ENCODE measurements at regions not wholly inside any gene's neighbourhood (a gene's known extent, or its start where the extent isn't known, plus 50 kb on each side); places are given as distances from the start of the nearest gene placed in this dataset.

GRCh38 chr1:200354243-200354642, 55.6 kb downstream of the ZNF281 start:
- no peak for DNase-seq (ENCODE audit: low read depth in 2 of 2)

DNA sequence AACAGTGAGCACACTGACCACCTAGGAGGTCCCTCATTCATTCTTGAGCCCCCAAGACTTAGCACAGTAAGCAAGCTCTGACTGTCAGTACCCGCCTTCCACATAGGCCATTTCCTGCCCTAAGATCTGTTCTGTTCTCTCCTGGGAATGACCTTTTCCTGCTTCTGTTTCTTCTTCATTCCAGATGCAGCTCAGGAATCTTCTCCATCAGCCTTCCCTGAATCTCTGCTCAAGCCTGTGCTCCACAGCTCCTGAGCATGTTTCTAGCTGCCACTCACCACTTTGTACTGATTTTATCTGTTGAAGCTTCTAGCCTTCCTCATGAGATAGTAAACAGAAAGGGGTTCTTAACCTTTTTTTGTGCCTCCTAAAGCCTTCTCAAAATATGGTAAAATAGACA, 56.6 kb downstream of the ZNF281 start:
- no peak for DNase-seq (ENCODE audit: low read depth in 2 of 2)

- no peak for DNase-seq (ENCODE audit: low read depth in 2 of 2)
Measured at GRCh38 chr1:200351826-200352549, 57.8 kb downstream of the ZNF281 start.

GRCh38 chr1:200351425-200351824, 58.4 kb downstream of the ZNF281 start:
- DNase-seq (ENCODE audit: low read depth in 2 of 2) = no peak

DNA sequence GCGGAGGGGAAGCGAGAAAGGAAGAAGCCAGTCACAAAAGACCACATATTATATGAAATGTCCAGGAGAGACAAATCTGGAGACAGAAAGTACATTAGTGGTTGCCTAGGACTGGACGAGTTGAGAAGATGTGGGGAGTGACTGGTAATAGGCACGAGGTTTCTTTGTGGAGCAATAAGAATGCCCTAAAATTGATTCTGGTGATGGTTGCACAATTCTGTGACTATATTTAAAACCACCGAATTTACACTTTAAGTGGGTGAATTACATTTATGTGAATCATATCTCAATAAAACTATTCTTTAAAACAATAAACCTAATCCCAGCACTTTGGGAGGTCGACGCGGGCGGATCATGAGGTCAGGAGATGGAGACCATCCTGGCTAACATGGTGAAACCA, 63.1 kb downstream of the ZNF281 start:
- DNase-seq (ENCODE audit: low read depth in 2 of 2) = no peak

- no peak for DNase-seq (ENCODE audit: low read depth in 2 of 2)
Measured at GRCh38 chr1:200345520-200345919, 64.3 kb downstream of the ZNF281 start.

DNA sequence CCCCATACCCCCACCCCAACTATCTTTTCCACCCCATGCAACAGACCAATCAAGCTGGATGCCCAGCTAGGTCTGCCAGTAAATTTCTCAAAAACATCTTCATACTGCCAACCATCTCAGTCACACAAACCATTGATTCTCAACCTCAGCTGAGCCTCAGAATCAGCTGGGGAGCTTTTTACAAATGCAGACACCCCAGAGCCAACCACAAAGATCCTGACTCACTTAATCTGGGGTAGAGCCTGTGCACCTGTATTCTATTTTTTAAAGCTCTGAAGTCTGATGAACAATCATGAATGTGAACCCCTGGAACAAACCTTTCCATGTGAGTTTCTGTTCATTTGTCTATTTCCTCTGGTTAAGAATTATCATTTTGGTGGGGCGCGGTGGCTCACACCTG, 66.0 kb downstream of the ZNF281 start:
- no peak for DNase-seq (ENCODE audit: low read depth in 2 of 2)

DNA sequence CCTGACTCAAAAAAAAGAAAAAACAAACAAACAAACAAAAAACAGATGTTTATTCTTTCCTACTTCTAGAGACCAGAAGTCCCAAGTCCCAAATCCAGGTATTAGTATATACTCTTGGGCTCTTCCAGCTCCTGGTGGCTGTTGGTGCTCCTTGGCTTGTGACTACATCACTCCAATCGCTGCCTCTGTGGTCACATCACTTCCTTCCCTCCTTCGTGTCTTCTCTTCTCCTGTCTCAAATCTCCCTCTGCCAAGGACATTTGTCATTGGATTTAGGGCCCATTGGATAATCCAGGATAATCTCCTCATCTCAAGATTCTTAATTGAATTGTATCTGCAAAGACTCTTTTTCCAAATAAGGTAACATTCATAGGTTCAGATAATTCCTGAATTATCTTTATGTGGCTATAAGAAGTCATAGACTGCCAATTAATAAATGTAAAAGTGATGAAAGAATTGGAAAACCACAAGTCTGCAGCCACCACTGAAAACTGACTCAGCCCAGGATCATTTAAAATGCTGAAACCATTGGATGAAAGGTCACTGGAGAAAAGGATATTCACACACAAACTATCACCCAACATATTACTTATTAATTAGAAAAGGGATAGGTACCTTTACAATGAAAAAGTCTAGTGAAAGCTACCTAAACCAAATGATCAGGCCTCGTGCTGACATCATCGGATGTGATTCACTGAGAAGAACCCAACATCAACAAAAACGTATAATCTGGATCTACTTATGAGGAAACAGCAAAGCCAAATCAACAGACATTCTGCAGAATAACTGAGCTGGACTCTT, 67.1 kb downstream of the ZNF281 start:
- DNase-seq (ENCODE audit: low read depth in 2 of 2) = no peak

DNA sequence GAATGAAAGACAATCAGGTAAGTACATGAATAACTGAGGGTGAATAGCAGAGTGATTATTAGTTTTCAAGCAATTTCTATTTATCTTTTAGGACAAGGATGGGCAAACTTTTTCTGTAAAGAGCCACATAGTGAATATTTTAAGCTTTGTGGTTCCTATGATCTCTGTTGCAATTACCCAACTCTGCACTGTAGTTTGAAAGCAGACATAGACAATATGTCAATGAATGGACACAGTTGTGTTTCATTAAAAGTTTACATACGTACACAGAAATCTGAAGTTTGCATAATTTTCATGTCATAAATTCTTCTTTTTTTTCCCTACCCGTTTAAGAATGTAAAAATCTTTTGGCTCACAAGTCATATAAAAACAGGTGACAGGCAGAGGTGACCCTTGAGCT, 71.4 kb downstream of the ZNF281 start:
- DNase-seq (ENCODE audit: low read depth in 2 of 2) = no peak

GRCh38 chr1:200337831-200338230, 72.0 kb downstream of the ZNF281 start:
- DNase-seq (ENCODE audit: low read depth in 2 of 2) = no peak

- DNase-seq (ENCODE audit: low read depth in 2 of 2) = no peak
Measured at GRCh38 chr1:200337410-200337809, 72.4 kb downstream of the ZNF281 start.

GRCh38 chr1:200336901-200337391, 72.9 kb downstream of the ZNF281 start:
- no peak for DNase-seq (ENCODE audit: low read depth in 2 of 2)

- no peak for DNase-seq (ENCODE audit: low read depth in 2 of 2)
Measured at GRCh38 chr1:200336101-200336845, 73.6 kb downstream of the ZNF281 start.

- DNase-seq (ENCODE audit: low read depth in 2 of 2) = no peak
Measured at GRCh38 chr1:200334661-200335256, 75.1 kb downstream of the ZNF281 start.

DNA sequence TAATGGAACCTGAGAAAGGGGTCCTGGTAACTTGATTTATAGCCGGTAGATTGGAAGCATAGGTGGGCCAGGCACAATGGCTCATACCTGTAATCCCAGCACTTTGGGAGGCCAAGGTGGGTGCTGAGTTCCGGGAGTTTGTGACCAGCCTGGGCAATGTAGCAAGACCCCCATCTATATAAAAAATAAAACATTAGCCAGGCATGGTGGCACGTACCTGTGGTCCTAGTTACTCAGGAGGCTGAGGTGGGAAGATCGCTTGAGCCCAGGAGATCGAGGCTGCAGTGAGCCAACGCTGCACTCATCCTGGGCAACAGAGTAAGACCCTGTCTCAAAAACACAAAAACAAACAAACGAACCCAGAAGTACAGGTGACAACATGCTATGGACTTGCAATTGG, 76.5 kb downstream of the ZNF281 start:
- no peak for DNase-seq (ENCODE audit: low read depth in 2 of 2)

DNA sequence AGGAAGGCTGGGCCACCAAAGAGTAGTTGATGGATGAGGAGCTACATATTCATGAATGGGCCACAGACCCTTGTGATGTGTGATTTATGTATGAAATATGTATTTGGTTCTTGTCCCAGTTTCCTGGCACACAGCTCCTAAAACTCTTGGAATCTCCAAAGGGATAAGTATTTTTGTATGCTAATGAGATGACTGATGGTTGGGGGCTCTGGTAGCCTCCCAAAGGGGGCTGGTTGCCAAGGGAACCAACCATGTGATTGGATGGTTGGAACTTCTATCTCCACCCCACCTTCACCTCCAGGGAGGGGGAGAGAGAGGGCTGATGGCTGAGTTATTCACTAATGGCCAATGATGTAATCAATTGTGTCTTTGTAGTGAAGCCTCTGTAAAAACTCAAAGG, 77.1 kb downstream of the ZNF281 start:
- DNase-seq (ENCODE audit: low read depth in 2 of 2) = no peak

GRCh38 chr1:200330741-200331428, 79.0 kb downstream of the ZNF281 start:
- DNase-seq (ENCODE audit: low read depth in 2 of 2) = no peak

GRCh38 chr1:200329208-200329882, 80.5 kb downstream of the ZNF281 start:
- no peak for DNase-seq (ENCODE audit: low read depth in 2 of 2)

GRCh38 chr1:200328379-200328778, 81.5 kb downstream of the ZNF281 start:
- DNase-seq (ENCODE audit: low read depth in 2 of 2) = no peak

GRCh38 chr1:200323856-200324400, 85.9 kb downstream of the ZNF281 start:
- no peak for DNase-seq (ENCODE audit: low read depth in 2 of 2)

- no peak for DNase-seq (ENCODE audit: low read depth in 2 of 2)
Measured at GRCh38 chr1:200319148-200319547, 90.7 kb downstream of the ZNF281 start.
